ENCODE measurements at regions not wholly inside any gene's neighbourhood (a gene's known extent, or its start where the extent isn't known, plus 50 kb on each side); places are given as distances from the start of the nearest gene placed in this dataset.

DNA sequence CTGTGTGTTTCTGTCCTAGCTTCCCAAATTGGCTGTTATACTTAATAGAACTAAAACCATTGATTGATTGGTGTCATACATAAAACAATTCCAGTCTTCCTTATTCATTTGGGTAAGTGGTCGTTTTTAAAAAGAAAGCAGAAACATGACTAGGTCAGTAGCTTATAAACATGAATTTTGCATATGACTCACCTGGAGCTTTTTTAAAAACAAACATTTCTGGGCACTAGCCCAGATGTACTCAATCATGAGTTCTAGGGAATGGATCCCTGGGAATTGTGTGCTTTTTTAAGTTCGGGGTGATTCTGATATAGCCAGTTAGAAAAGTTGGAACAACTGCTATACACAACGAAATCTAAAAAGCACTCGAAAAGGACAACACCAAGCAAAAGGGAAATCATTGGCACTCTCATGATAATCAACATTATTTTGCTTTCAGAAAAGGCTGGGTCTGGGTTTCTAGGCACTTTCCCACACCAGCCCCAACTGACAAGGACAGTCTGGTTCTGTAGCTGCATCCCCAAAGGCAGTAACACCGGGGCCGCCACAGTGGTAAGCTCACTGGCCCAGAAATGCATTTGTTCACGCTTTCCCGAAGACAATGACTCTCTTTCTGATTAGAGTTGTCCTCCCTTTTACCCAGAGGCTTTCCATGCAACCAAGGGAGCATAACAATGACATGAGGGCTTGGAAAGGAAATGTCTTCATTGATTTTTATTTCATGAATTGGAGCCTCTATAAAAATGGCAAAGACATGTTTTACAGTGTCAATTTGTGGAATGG lies 664.9 kb upstream of the WWC1 start:
- no peak overlapping the region for H2AFZ ChIP-seq (ENCODE audit: low read length)
- H3K79me2 ChIP-seq (ENCODE audit: insufficient read depth, low read depth, low read length): no peaks in the 10 kb centered on the region
- BruUV-seq (replicated peaks): no TSS peak
- H3K9me2 ChIP-seq (ENCODE audit: insufficient read depth, low read length): no peaks in the 10 kb centered on the region
- H3K27ac ChIP-seq (ENCODE audit: low read depth, low read length, poor library complexity, severe bottlenecking): no peak overlapping the region
- ChIA-PET CTCF (ENCODE audit: unreplicated experiment) (no interaction called here), POLR2A (interaction anchor here (0.7 kb wide), 1 partner anchor 1047 kb away, joined by 3 read pairs; no protein-coding TSS in a partner anchor)
- H3K36me3 ChIP-seq (ENCODE audit: insufficient read depth, low read length): no peaks in the 10 kb centered on the region
- H3K4me3 ChIP-seq (ENCODE audit: low read depth, low read length, poor library complexity, severe bottlenecking): no peak overlapping the region
- H3K4me1 ChIP-seq (ENCODE audit: insufficient read depth, low read length, poor library complexity, severe bottlenecking): no peaks in the 10 kb centered on the region
- H3K9me3 ChIP-seq (ENCODE audit: low read length): no peaks in the 10 kb centered on the region
- intact Hi-C loops (cut with micrococcal nuclease; ENCODE audit: unreplicated experiment): no loop called here
- no peak for DNase-seq (ENCODE audit: low spot score)
- H4K20me1 ChIP-seq (ENCODE audit: insufficient read depth, low read length): no peaks in the 10 kb centered on the region
- TF ChIP-seq EZH2phosphoT487 (IDR thresholded peaks at IDR 0.05; ENCODE audit: borderline replicate concordance, low read depth, low read length): no peak
- TF ChIP-seq, protein P1, sequence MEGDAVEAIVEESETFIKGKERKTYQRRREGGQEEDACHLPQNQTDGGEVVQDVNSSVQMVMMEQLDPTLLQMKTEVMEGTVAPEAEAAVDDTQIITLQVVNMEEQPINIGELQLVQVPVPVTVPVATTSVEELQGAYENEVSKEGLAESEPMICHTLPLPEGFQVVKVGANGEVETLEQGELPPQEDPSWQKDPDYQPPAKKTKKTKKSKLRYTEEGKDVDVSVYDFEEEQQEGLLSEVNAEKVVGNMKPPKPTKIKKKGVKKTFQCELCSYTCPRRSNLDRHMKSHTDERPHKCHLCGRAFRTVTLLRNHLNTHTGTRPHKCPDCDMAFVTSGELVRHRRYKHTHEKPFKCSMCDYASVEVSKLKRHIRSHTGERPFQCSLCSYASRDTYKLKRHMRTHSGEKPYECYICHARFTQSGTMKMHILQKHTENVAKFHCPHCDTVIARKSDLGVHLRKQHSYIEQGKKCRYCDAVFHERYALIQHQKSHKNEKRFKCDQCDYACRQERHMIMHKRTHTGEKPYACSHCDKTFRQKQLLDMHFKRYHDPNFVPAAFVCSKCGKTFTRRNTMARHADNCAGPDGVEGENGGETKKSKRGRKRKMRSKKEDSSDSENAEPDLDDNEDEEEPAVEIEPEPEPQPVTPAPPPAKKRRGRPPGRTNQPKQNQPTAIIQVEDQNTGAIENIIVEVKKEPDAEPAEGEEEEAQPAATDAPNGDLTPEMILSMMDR (conservative IDR thresholded peaks at IDR 0.05; ENCODE audit: low read length): no peak
- no peak overlapping the region for H3K4me2 ChIP-seq (ENCODE audit: low read length)

DNA sequence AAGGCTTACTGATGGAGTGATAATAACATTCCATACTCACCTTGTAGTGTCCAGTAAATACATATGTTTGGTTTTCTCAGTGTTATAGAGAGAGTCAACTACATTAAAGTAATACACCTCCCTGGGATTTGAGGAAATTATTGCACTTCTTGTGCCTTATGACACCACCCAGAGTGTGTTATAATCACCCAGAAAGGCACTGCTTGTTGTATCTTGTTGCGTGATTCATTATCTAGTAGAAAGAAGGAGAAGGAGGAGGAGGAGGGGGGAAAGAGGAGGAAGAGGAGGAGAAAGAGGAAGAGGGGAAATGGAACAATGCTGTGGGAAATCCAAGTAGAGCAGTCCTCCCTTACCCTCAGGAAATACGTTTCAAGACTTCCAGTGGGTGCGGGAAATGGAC lies 661.8 kb upstream of the WWC1 start:
- intact Hi-C loops (cut with micrococcal nuclease; ENCODE audit: unreplicated experiment): no loop called here
- Histone ChIP-seq H3K4me2 (ENCODE audit: low read length) (no peak overlapping the region), H3K79me2 (ENCODE audit: insufficient read depth, low read depth, low read length) (no peaks in the 10 kb centered on the region), H3K27ac (ENCODE audit: low read depth, low read length, poor library complexity, severe bottlenecking) (no peak overlapping the region), H2AFZ (ENCODE audit: low read length) (no peak overlapping the region), H3K36me3 (ENCODE audit: insufficient read depth, low read length) (no peaks in the 10 kb centered on the region), H3K9me3 (ENCODE audit: low read length) (no peaks in the 10 kb centered on the region), H3K4me3 (ENCODE audit: low read depth, low read length, poor library complexity, severe bottlenecking) (no peak overlapping the region), H3K9me2 (ENCODE audit: insufficient read depth, low read length) (no peaks in the 10 kb centered on the region), H3K4me1 (ENCODE audit: insufficient read depth, low read length, poor library complexity, severe bottlenecking) (no peaks in the 10 kb centered on the region), H4K20me1 (ENCODE audit: insufficient read depth, low read length) (no peaks in the 10 kb centered on the region)
- no TSS peak for BruUV-seq (replicated peaks)
- DNase-seq (ENCODE audit: low spot score): no peak
- CTCF ChIA-PET (ENCODE audit: unreplicated experiment): no interaction called here
- TF ChIP-seq, protein P1 (conservative IDR thresholded peaks at IDR 0.05; ENCODE audit: low read length): no peak
- TF ChIP-seq EZH2phosphoT487 (IDR thresholded peaks at IDR 0.05; ENCODE audit: borderline replicate concordance, low read depth, low read length): no peak
- POLR2A ChIA-PET: no interaction called here

DNA sequence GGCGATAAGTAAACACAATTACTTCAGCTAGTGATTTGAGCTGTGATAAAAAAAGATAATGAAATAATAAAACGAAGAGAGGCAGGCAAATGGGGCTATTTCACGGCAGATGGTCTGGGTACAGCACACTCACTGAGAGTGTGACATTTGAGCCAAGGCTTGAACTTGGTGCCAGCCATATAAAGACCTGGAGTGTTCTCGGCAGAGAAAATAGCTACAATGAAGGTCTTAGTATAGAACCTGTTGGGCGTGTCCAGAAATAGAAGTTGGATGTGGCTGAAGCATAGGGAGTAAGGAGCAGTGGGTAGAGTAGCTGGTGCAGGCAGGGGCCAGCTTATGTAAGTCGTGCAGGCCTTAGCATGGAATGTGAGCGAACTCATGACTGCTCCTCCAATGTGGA lies 660.3 kb upstream of the WWC1 start:
- CTCF ChIA-PET (ENCODE audit: unreplicated experiment): no interaction called here
- Histone ChIP-seq H3K4me3 (ENCODE audit: low read depth, low read length, poor library complexity, severe bottlenecking) (no peak overlapping the region), H2AFZ (ENCODE audit: low read length) (no peak overlapping the region), H4K20me1 (ENCODE audit: insufficient read depth, low read length) (no peaks in the 10 kb centered on the region), H3K4me1 (ENCODE audit: insufficient read depth, low read length, poor library complexity, severe bottlenecking) (no peaks in the 10 kb centered on the region), H3K27ac (ENCODE audit: low read depth, low read length, poor library complexity, severe bottlenecking) (no peak overlapping the region), H3K9me3 (ENCODE audit: low read length) (no peaks in the 10 kb centered on the region), H3K79me2 (ENCODE audit: insufficient read depth, low read depth, low read length) (no peaks in the 10 kb centered on the region), H3K4me2 (ENCODE audit: low read length) (no peak overlapping the region), H3K9me2 (ENCODE audit: insufficient read depth, low read length) (no peaks in the 10 kb centered on the region), H3K36me3 (ENCODE audit: insufficient read depth, low read length) (no peaks in the 10 kb centered on the region)
- BruUV-seq (replicated peaks): no TSS peak
- intact Hi-C loops (cut with micrococcal nuclease; ENCODE audit: unreplicated experiment): no loop called here
- TF ChIP-seq, protein P1 (conservative IDR thresholded peaks at IDR 0.05; ENCODE audit: low read length): no peak
- TF ChIP-seq EZH2phosphoT487 (IDR thresholded peaks at IDR 0.05; ENCODE audit: borderline replicate concordance, low read depth, low read length): no peak
- no peak for DNase-seq (ENCODE audit: low spot score)
- POLR2A ChIA-PET: interaction anchor here (0.6 kb wide), 1 partner anchor 190 kb away, joined by 3 read pairs; no protein-coding TSS in a partner anchor
